ENCODE measurements at regions not wholly inside any gene's neighbourhood (a gene's known extent, or its start where the extent isn't known, plus 50 kb on each side); places are given as distances from the start of the nearest gene placed in this dataset.

DNA sequence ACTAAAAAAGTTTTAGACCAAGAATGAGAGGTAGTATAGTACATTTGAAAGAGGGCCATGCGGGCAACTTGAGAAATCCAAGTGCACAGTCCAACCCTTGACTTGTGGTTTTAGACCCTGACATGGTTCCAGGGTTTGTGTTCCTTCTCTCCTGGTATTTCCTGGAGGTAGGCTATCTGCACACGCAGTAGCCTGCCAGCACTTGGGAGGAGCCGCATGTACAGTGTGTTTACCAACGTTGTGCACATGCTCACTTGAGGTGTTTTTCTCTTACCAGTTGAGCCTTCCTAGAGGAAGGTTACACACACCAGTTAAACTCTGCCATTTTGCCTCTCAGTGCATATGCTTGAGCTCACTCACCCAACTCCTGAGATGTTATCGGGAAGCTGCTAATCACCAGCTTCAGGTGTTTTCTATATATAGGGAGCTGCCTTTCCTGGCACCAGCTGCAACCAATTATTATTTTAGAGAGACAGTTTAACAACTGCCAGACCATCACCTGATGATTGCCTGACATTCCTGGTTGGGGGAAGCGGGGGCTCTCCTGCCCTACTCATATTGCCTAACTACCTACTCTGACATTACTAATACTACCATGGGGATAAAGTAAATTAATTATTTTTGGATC lies 593.4 kb upstream of the TUSC1 start:
- DNase-seq, result no peak
- TF ChIP-seq, protein P1, sequence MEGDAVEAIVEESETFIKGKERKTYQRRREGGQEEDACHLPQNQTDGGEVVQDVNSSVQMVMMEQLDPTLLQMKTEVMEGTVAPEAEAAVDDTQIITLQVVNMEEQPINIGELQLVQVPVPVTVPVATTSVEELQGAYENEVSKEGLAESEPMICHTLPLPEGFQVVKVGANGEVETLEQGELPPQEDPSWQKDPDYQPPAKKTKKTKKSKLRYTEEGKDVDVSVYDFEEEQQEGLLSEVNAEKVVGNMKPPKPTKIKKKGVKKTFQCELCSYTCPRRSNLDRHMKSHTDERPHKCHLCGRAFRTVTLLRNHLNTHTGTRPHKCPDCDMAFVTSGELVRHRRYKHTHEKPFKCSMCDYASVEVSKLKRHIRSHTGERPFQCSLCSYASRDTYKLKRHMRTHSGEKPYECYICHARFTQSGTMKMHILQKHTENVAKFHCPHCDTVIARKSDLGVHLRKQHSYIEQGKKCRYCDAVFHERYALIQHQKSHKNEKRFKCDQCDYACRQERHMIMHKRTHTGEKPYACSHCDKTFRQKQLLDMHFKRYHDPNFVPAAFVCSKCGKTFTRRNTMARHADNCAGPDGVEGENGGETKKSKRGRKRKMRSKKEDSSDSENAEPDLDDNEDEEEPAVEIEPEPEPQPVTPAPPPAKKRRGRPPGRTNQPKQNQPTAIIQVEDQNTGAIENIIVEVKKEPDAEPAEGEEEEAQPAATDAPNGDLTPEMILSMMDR (IDR thresholded peaks at IDR 0.05), result no peak
- intact Hi-C loops (cut with DNase I, micrococcal nuclease), result no loop called here
- Histone ChIP-seq H3K4me3 (no peak overlapping the region), H3K9me3 (no peaks in the 10 kb centered on the region), H3K36me3 (ENCODE audit: low read depth) (no peaks in the 10 kb centered on the region), H3K4me1 (ENCODE audit: low read depth) (no peaks in the 10 kb centered on the region)
- ATAC-seq, result no peak

DNA sequence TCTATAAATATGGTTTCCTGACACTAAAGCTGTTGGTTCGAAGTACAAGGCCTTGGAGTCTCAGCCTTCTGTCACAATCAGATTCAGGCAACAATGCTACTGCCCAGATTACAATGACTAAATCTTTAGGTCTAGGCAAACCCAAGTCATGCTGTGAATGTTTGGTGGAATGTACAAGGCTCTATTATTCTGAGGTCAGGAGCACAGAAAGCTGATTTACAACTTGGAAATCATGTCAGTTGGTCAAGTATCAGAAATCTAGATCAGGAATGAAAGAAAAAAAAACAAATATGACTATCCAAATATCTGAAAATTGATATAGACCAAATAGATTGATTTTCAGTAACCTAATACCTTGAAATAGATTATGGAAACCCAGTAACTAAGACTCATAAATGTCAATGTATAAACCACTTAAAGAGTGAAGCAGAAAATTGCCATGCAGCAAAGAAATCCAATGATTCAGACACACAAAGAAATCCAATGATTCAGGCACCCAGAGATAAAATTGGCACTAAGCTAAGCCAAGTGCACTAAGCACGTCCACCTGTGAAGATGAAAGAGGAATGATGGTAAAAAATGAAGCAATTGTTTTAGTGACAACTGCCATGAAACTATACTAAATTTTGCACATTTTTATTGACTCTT lies 588.0 kb upstream of the TUSC1 start:
- DNase-seq, result no peak
- intact Hi-C loops (cut with DNase I, micrococcal nuclease), result no loop called here
- Histone ChIP-seq H3K36me3 (ENCODE audit: low read depth) (no peaks in the 10 kb centered on the region), H3K9me3 (no peaks in the 10 kb centered on the region), H3K4me3 (no peak overlapping the region), H3K4me1 (ENCODE audit: low read depth) (no peaks in the 10 kb centered on the region)
- no peak for ATAC-seq
- TF ChIP-seq, protein P1 (IDR thresholded peaks at IDR 0.05), result no peak

DNA sequence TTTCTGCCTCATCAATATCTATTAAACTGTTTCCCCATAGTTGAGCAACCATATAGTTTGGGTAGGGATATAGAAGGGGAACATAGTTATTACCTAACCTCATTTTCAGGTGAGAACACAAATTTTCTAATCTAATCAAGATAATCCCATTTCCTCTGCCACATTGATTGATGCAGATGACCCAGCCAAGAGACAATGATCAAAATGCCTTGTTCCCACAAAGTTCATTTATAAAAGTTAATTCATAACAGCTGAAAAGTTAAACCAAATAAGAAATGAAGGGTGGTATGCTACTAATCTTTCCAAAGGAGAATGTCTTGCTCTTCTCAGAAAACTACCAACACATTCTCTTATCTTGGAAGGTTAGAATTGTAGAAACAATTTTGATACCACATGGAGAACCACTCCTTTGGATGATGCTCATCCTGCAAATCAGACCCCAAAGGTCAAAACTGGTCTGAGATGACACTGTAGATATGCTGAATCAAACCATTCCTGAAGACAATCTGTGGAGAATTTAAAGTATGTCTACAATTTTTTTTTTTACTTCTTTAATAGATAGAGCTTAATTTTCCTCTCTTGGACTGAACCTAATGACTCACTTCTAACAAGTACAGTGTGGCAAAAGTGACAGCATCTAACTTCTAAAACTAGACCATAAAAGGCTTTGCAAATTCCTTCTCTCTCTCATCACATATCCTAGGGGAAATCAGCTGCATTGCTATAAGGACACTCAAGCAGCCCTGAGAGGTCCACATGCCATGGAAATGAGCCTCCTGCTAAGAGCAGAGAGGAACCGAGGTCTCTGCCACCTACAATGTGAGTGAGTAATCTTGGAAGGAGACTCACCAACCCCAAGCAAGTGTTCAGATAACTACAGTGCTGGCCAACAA lies 586.7 kb upstream of the TUSC1 start:
- intact Hi-C loops (cut with DNase I, micrococcal nuclease), result no loop called here
- ATAC-seq, result no peak
- TF ChIP-seq, protein P1 (IDR thresholded peaks at IDR 0.05), result no peak
- no peak for DNase-seq
- no peaks in the 10 kb centered on the region for H3K36me3 ChIP-seq (ENCODE audit: low read depth)
- H3K9me3 ChIP-seq, result no peaks in the 10 kb centered on the region
- H3K4me3 ChIP-seq, result no peak overlapping the region
- H3K4me1 ChIP-seq (ENCODE audit: low read depth), result no peaks in the 10 kb centered on the region

DNA sequence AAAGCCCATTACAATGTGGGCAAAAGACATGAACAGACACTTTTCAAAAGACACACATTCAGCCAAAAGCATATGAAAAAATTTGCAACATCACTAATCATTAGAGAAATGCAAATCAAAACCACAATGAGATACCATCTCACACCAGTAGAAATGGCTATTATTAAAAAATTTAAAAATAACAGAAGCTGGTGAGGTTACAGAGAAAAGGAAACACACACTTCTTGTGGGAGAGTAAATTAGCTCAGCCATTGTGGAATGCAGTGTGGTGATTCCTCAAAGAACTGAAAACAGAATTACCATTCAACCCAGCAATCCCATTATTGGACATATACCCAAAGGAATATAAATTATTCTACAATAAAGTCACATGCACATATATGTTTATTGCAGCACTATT lies 585.2 kb upstream of the TUSC1 start:
- Histone ChIP-seq H3K36me3 (ENCODE audit: low read depth) (no peaks in the 10 kb centered on the region), H3K4me1 (ENCODE audit: low read depth) (no peaks in the 10 kb centered on the region), H3K4me3 (no peak overlapping the region), H3K9me3 (no peaks in the 10 kb centered on the region)
- TF ChIP-seq, protein P1 (IDR thresholded peaks at IDR 0.05), result no peak
- DNase-seq, result no peak
- ATAC-seq, result no peak
- intact Hi-C loops (cut with DNase I, micrococcal nuclease), result no loop called here

DNA sequence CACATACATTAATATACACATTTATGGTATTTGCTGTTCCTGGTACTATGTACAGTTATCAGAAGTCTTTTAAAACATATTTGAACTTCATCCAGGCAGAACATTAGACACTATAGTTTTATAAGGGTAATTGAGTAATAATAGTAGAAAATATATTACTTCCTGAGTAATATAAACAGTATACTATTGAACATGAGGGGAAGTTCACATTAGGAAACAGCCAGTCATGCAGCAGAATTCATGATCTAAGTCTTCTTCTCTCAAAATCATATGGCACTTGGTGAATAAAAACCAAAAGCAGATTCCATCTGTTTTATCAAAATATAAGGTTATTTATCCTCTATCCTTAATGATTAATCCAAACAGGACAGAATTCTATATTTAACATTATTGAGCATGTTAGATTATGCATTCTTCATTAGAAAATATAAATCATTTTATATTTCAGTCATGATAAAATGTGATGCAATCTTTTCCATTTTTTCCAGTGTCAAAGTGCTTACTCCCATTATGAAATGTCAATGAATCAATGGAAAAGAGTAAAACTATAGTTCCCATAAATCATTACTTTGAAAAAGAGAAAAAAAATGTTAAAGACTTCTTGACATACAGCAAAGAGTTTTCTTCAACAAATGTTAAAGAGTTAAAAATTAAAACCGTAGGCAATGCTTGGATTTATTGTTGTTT lies 584.3 kb upstream of the TUSC1 start:
- H3K4me3 ChIP-seq, result no peak overlapping the region
- TF ChIP-seq, protein P1 (IDR thresholded peaks at IDR 0.05), result no peak
- H3K36me3 ChIP-seq (ENCODE audit: low read depth), result no peaks in the 10 kb centered on the region
- H3K4me1 ChIP-seq (ENCODE audit: low read depth), result no peaks in the 10 kb centered on the region
- ATAC-seq (no peak), DNase-seq (no peak)
- intact Hi-C loops (cut with DNase I, micrococcal nuclease), result no loop called here
- H3K9me3 ChIP-seq, result no peaks in the 10 kb centered on the region
